Transverse colon (tissue), 4 donors: ENCODE measurements at regions not wholly inside any gene's neighbourhood (a gene's known extent, or its start where the extent isn't known, plus 50 kb on each side); places are given as distances from the start of the nearest gene placed in this dataset.

Experiments
- EP300 ChIP-seq: sonication (generic); formaldehyde crosslinking; IDR thresholded peaks from one replicate; pipeline ENCODE4 v1.6.1; 2017; ENCODE audit warnings: antibody characterized with exemption, low read depth
- POLR2AphosphoS5 ChIP-seq, 3 donors: sonication (generic); formaldehyde crosslinking; IDR thresholded peaks; one replicate each; pipeline ENCODE4 v1.6.1; 2016; ENCODE audit warnings: antibody characterized with exemption in 3 of 3
- TF ChIP-seq, protein P1 (sequence below), 5 experiments: fragments of 200-600 bp in 3 of 5; fragments of 450-650 bp in 2 of 5; sonication (generic) in 3 of 5; IDR thresholded peaks; 1 replicate in 2 of 5; 2 replicates in 3 of 5; pipeline ENCODE4 v1.5.1; 2016 to 2017; ENCODE audit warnings: antibody characterized with exemption in 5 of 5, inconsistent platforms in 3 of 5, mild to moderate bottlenecking in 2 of 5, moderate library complexity in 1 of 5

DNA sequence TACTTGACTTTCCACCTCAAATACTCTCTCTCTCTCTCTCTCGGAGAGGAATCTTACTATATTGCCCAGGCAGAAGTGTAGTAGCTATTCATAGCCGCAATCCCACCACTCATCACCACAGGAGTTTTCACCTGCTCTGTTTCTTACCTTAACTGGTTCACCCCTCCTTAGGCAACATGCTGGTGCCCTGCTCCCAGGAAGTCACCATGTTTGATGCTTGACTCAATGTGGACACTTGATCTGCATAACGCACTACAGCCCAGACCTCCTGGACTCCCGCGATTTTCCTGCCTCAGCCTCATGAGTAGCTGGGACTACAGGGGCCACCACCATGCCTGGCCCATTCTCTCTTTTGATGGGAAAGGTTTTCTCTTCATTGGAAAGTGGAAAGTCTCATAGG lies 271.8 kb downstream of the FBXW7 start:
- TF ChIP-seq POLR2AphosphoS5 (IDR thresholded peaks at IDR 0.05), result no peak
- TF ChIP-seq, protein P1, sequence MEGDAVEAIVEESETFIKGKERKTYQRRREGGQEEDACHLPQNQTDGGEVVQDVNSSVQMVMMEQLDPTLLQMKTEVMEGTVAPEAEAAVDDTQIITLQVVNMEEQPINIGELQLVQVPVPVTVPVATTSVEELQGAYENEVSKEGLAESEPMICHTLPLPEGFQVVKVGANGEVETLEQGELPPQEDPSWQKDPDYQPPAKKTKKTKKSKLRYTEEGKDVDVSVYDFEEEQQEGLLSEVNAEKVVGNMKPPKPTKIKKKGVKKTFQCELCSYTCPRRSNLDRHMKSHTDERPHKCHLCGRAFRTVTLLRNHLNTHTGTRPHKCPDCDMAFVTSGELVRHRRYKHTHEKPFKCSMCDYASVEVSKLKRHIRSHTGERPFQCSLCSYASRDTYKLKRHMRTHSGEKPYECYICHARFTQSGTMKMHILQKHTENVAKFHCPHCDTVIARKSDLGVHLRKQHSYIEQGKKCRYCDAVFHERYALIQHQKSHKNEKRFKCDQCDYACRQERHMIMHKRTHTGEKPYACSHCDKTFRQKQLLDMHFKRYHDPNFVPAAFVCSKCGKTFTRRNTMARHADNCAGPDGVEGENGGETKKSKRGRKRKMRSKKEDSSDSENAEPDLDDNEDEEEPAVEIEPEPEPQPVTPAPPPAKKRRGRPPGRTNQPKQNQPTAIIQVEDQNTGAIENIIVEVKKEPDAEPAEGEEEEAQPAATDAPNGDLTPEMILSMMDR (IDR thresholded peaks at IDR 0.05), result no peak
- no peak for TF ChIP-seq EP300
